ENCODE measurements at regions not wholly inside any gene's neighbourhood (a gene's known extent, or its start where the extent isn't known, plus 50 kb on each side); places are given as distances from the start of the nearest gene placed in this dataset.

DNA sequence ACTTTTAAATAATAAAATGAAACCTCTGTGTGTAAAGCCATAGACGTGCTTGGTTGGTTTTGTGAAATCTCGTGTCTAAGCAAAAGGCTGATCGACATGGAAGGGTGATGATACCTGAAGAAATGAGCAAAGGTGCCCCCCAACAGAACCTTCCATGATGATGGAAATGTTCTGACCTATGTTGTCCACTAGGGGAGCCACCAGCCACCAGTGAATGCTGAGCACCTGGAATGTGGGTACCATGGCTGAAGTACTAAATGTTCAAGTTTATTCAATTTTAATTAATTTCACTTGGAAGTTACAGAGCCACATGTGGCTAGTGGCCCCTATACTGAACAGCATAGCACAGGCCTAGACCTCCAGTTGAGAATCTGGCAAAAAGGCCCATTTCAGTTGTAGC lies 158.8 kb downstream of the POLR2M start:
- TF ChIP-seq, protein P1, sequence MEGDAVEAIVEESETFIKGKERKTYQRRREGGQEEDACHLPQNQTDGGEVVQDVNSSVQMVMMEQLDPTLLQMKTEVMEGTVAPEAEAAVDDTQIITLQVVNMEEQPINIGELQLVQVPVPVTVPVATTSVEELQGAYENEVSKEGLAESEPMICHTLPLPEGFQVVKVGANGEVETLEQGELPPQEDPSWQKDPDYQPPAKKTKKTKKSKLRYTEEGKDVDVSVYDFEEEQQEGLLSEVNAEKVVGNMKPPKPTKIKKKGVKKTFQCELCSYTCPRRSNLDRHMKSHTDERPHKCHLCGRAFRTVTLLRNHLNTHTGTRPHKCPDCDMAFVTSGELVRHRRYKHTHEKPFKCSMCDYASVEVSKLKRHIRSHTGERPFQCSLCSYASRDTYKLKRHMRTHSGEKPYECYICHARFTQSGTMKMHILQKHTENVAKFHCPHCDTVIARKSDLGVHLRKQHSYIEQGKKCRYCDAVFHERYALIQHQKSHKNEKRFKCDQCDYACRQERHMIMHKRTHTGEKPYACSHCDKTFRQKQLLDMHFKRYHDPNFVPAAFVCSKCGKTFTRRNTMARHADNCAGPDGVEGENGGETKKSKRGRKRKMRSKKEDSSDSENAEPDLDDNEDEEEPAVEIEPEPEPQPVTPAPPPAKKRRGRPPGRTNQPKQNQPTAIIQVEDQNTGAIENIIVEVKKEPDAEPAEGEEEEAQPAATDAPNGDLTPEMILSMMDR (IDR thresholded peaks at IDR 0.05; ENCODE audit: low read depth, low read length): peak; percentile 32
- DNase-seq (ENCODE audit: extremely low read depth, low read depth): no peak

DNA sequence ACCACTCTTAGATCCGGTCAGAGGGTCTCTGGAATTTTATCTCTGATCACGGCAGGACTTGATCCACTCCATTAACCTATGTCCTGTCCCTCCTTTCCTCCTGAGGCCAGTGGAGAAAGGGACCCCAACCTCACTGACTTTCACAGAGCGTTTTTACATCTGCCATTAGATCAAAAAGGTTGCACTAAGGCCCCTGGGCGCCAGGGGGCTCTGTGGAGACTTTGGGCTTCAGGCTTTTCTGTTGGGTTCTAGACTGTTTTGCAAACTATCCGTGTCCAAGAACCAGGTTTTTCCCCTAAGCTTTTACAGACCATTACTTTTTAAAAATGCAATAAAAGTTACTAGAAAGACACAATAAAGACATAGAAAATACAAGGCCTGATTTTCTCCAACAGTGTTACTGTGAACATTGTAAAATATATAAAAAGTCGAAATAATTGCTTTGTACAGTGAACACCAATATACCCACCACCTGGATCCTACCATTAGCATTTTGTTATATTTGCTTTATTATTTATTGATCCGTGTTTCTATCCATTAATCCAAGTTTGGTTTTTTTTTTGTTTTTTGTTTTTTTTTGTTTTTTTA lies 159.7 kb downstream of the POLR2M start:
- no peak for DNase-seq (ENCODE audit: extremely low read depth, low read depth)

DNA sequence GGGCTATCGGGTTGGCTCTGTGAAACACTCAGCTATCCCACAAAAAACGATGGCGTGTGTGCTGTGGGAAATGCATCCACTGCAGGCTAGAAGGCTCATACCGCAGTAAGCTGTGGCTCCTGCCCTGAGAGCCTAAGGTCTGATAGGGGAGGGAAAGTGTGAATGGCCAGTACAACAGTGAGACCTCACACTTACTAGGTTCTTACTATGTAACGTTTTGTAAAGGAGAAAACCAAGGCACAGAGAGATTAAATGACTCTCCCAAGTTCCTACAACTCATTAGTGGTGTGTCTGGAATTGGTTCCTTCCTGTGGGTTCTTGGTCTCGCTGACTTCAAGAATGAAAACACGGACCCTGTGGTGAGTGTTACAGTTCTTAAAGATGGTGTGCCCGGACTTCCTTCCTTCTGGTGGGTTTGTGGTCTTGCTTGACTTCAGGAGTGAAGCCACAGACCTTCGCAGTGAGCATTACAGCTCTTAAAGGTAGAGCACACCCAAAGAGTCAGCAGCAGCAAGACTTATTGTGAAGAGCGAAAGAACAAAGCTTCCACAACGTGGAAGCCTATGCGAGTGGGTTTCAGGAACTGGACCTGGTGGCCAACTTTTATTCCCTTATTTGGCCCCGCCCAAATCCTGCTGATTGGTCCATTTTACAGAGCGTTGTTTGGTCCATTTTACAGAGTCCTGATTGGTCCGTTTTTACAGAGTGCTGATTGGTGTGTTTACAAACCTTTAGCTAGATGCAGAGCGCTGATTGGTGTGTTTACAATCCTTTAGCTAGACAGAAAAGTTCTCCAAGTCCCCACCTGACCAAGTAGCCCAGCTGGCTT lies 161.7 kb downstream of the POLR2M start:
- TF ChIP-seq, protein P1 (IDR thresholded peaks at IDR 0.05; ENCODE audit: low read depth, low read length): no peak
- no peak for DNase-seq (ENCODE audit: extremely low read depth, low read depth)

More for the DNA sequence above, 159.7 kb downstream of the POLR2M start:
- TF ChIP-seq, protein P1 (IDR thresholded peaks at IDR 0.05; ENCODE audit: low read depth, low read length): peak; percentile 78

DNA sequence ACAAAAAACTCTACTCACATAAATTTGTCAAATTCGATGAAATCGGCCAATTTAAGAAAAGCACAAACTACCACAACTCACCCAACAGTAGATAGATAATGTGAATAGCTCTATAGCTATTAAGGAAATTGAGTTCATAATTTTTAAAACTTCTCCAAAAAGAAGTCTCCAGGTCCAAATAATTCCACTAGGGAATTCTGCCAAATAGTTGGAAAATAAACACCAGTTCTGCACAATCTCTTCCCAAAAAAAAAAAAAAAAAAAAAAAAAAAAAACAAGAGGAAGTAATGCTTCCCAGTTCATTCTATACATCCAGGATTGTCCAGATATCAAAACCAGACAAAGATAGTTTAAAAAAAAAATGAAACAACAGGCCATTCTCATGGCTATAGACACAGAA lies 164.2 kb downstream of the POLR2M start:
- TF ChIP-seq, protein P1 (IDR thresholded peaks at IDR 0.05; ENCODE audit: low read depth, low read length): no peak

DNA sequence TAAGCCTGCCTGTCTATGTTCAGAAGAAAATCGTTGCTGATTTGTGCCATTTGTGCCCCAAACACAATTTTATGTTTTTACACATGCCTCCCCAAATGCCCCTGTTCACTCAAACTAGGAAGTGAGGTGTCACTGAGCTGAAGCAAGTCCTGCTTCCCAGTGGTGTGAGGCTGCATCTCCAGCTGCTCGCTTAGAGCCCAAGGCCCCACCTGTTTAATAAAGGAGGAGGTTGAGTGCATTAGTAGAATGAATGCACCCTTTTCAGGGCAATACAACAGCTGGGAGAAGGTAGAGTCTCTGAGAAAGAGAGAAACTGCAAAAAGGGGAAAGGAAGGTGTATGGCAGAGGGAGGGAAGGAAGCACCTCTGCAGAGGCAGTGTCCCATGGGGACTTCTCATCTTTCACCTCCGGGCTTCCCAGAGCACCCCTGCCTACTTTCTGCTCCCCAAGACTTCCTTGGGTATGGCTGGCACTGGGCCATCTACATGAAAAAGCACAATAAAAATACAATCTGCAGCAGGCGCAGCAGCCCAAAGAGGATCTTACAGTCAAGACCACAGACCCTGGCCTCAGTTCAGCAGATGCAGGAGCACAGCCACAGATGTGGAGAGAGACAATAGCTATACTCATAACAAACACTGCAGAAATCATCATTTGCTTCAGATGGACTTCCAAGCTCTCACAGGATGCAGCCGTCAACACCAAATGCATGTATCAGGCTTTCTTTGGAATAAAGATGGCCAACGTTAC lies 165.9 kb downstream of the POLR2M start:
- DNase-seq (ENCODE audit: extremely low read depth, low read depth): no peak
- TF ChIP-seq, protein P1 (IDR thresholded peaks at IDR 0.05; ENCODE audit: low read depth, low read length): no peak

More for the DNA sequence above, 164.2 kb downstream of the POLR2M start:
- no peak for DNase-seq (ENCODE audit: extremely low read depth, low read depth)

DNA sequence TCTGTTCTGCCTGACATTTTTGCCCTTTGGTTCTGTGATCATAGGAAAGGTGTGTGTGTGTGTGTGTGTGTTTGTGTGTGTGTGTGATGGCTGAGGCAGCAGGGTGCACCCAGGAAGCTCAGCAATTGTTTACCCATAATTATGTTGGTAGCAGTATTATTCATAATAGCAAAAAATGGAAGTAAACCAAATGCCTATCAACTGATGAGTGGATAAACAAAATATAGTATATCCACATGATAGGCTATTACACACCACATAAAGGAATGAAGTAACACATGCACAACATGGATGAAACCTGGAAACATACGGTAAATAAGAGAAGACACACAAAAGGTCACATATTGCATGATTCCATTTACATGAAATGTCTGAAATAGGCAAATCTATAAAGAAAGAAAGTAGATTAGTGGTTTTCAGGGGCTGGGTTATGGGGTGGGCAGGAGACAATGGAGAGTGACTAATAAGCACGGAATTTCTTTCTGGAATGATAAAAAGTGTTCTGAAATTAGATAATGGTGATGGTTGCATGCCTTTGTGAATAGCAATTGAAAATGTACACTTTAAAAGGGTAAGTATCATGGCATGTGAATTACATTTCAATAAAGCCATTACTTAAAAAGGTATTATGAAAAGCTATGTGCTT lies 167.2 kb downstream of the POLR2M start:
- DNase-seq (ENCODE audit: extremely low read depth, low read depth): no peak
- TF ChIP-seq, protein P1 (IDR thresholded peaks at IDR 0.05; ENCODE audit: low read depth, low read length): no peak
